Liver (tissue), 8 donors: ENCODE measurements at regions not wholly inside any gene's neighbourhood (a gene's known extent, or its start where the extent isn't known, plus 50 kb on each side); places are given as distances from the start of the nearest gene placed in this dataset.
"Not testable (repeated sequence)": the region's sequence is repeated elsewhere in the genome, so short reads cannot be mapped to it uniquely, and the experiment has no call there.

Experiments used
- DNase-seq: peaks from one replicate; pipeline ENCODE4 v3.0.0-alpha.2; 2017; ENCODE audit warnings: low spot score
- H3K27ac ChIP-seq, 2 donors: one replicate each; pipeline ENCODE4 v1.7.0; 2013; ENCODE audit warnings: inconsistent platforms in 2 of 2, low read length in 2 of 2, control low read depth in 1 of 2, low read depth in 1 of 2, mild to moderate bottlenecking in 1 of 2
- H3K27me3 ChIP-seq, 4 donors: one replicate each; pipeline versions ENCODE4 v1.6.1 to v1.7.0; 2013; ENCODE audit warnings: low read length in 3 of 4, inconsistent platforms in 1 of 4, mild to moderate bottlenecking in 1 of 4, moderate library complexity in 1 of 4; ENCODE audit not compliant: control insufficient read depth in 4 of 4, insufficient read depth in 4 of 4
- H3K36me3 ChIP-seq, 4 donors: one replicate each; pipeline versions ENCODE4 v1.6.1 to v1.7.0; 2013; ENCODE audit warnings: low read length in 3 of 4, mild to moderate bottlenecking in 3 of 4, low read depth in 1 of 4, moderate library complexity in 1 of 4; ENCODE audit not compliant: control insufficient read depth in 4 of 4, insufficient read depth in 3 of 4
- H3K4me1 ChIP-seq, 4 donors: one replicate each; pipeline versions ENCODE4 v1.6.1 to v1.7.0; 2013; ENCODE audit warnings: low read length in 3 of 4, mild to moderate bottlenecking in 3 of 4, moderate library complexity in 1 of 4; ENCODE audit not compliant: control insufficient read depth in 4 of 4, insufficient read depth in 4 of 4
- H3K4me3 ChIP-seq, 3 donors: one replicate each; pipeline versions ENCODE4 v1.6.1 to v1.7.0; 2013; ENCODE audit warnings: low read length in 3 of 3, control low read depth in 1 of 3, low read depth in 1 of 3, mild to moderate bottlenecking in 1 of 3
- H3K9ac ChIP-seq, 2 donors: one replicate each; pipeline ENCODE4 v1.7.0; 2013; ENCODE audit warnings: low read length in 2 of 2, mild to moderate bottlenecking in 2 of 2, moderate library complexity in 2 of 2, control low read depth in 1 of 2, low read depth in 1 of 2
- H3K9me3 ChIP-seq, 4 donors: one replicate each; pipeline versions ENCODE4 v1.6.1 to v1.7.0; 2013; ENCODE audit warnings: low read length in 3 of 4; ENCODE audit not compliant: control insufficient read depth in 4 of 4
- CTCF ChIP-seq: fragments of 150-350 bp; IDR thresholded peaks from 2 replicates; pipeline ENCODE4 v1.5.1; 2017; ENCODE audit warnings: improper control_type of control experiment, low read depth, low read length; ENCODE audit not compliant: missing input control
- FOXA1 ChIP-seq: IDR thresholded peaks from 2 replicates; pipeline ENCODE4 v1.6.1; 2016; ENCODE audit warnings: antibody characterized with exemption
- FOXA2 ChIP-seq: IDR thresholded peaks from 2 replicates; pipeline ENCODE4 v1.6.1; 2016; ENCODE audit warnings: antibody characterized with exemption
- GABPA ChIP-seq, 2 donors: IDR thresholded peaks in 1 of 2; conservative IDR thresholded peaks in 1 of 2; 2 replicates each; pipeline ENCODE4 v1.6.1; 2016; ENCODE audit warnings: antibody characterized with exemption in 2 of 2, mild to moderate bottlenecking in 1 of 2, moderate library complexity in 1 of 2
- HNF4G ChIP-seq: IDR thresholded peaks from 2 replicates; pipeline ENCODE4 v1.6.1; 2016; ENCODE audit warnings: antibody characterized with exemption
- NR2F2 ChIP-seq: IDR thresholded peaks from 2 replicates; pipeline ENCODE4 v1.6.1; 2016; ENCODE audit warnings: antibody characterized with exemption
- REST ChIP-seq: IDR thresholded peaks from 2 replicates; pipeline ENCODE4 v1.6.1; 2016; ENCODE audit warnings: antibody characterized with exemption, mild to moderate bottlenecking
- RXRA ChIP-seq, 2 donors: IDR thresholded peaks; 2 replicates each; pipeline ENCODE4 v1.6.1; 2017 to 2018; ENCODE audit warnings: antibody characterized with exemption in 2 of 2, mild to moderate bottlenecking in 1 of 2
- SP1 ChIP-seq: IDR thresholded peaks from 2 replicates; pipeline ENCODE4 v1.6.1; 2018; ENCODE audit warnings: antibody characterized with exemption, mild to moderate bottlenecking
- TAF1 ChIP-seq: conservative IDR thresholded peaks from 2 replicates; pipeline ENCODE4 v1.6.1; 2016; ENCODE audit warnings: antibody characterized with exemption, mild to moderate bottlenecking
- ZBTB33 ChIP-seq: IDR thresholded peaks from 2 replicates; pipeline ENCODE4 v1.6.1; 2016; ENCODE audit warnings: antibody characterized with exemption
- WGBS: extraction: QIAGEN DNeasy Blood & Tissue Kit; methylation state at CpG from one replicate; pipeline ENCODE4 v1.1.7; 2013; 5-methylcytosine and 5-hydroxymethylcytosine counted together
- donor health status: healthy.
- donor health status: healthy.
- donor health status: healthy.
- donor health status: healthy.
- donor health status: healthy.

GRCh38 chr2:13433954-13434353, 717.2 kb downstream of the TRIB2 start:
- H3K9ac ChIP-seq: no peak overlapping the region
- TF ChIP-seq FOXA1 (no peak), TAF1 (no peak), CTCF (no peak), NR2F2 (no peak), GABPA (IDR thresholded peaks at IDR 0.05 in 1 of 2, conservative IDR thresholded peaks at IDR 0.05 in 1 of 2) (no peak), REST (no peak), ZBTB33 (no peak), FOXA2 (no peak), SP1 (no peak), HNF4G (no peak), RXRA (IDR thresholded peaks at IDR 0.05) (no peak)
- H3K36me3 ChIP-seq: no peaks in the 10 kb centered on the region
- DNase-seq: no peak
- H3K4me3 ChIP-seq: no peak overlapping the region
- H3K4me1 ChIP-seq: no peaks in the 10 kb centered on the region
- no peak overlapping the region for H3K27ac ChIP-seq
- WGBS: 87% methylated on average over 7 of the region's 7 CpGs
- H3K27me3 ChIP-seq: peaks cover 0 to 4% (median 0%) of the 10 kb centered on the region in 4 donors
- no peaks in the 10 kb centered on the region for H3K9me3 ChIP-seq

- not testable (repeated sequence) for H3K4me3 ChIP-seq, H3K4me1 ChIP-seq
These were observed 727.0 kb downstream of the TRIB2 start for GRCh38 chr2:13443554-13444261.

More at GRCh38 chr2:13443554-13444261, 727.0 kb downstream of the TRIB2 start:
- H3K36me3 ChIP-seq, H3K9me3 ChIP-seq, H3K27ac ChIP-seq, H3K27me3 ChIP-seq, DNase-seq, H3K9ac ChIP-seq: not testable (repeated sequence)
- 48% methylated on average over 4 of the region's 4 CpGs for WGBS
